Ishikawa (cell line): ENCODE measurements at regions not wholly inside any gene's neighbourhood (a gene's known extent, or its start where the extent isn't known, plus 50 kb on each side); places are given as distances from the start of the nearest gene placed in this dataset.

Source experiments
- RAD21 ChIP-seq: IDR thresholded peaks from 2 replicates; pipeline ENCODE4 v1.6.1; 2012; ENCODE audit warnings: low read depth
- USF1 ChIP-seq: IDR thresholded peaks from 2 replicates; pipeline ENCODE4 v1.6.1; 2012
- ZBTB7A ChIP-seq: IDR thresholded peaks from 2 replicates; pipeline ENCODE4 v1.6.1; 2012; ENCODE audit warnings: low read depth

- no peak for TF ChIP-seq RAD21
- no peak for TF ChIP-seq ZBTB7A
- TF ChIP-seq USF1: no peak
Measured at GRCh38 chr3:68441054-68441453, 491.3 kb downstream of the TAFA4 start.
